Stimulated activated naive CD4-positive, alpha-beta T cell (primary cell): ENCODE measurements at regions not wholly inside any gene's neighbourhood (a gene's known extent, or its start where the extent isn't known, plus 50 kb on each side); places are given as distances from the start of the nearest gene placed in this dataset.
"Not testable (repeated sequence)": the region's sequence is repeated elsewhere in the genome, so short reads cannot be mapped to it uniquely, and the experiment has no call there.

ENCODE experiments used
- DNase-seq, 6 experiments: peaks; one replicate each; lab custom pipeline; 2025; lab: John Stamatoyannopoulos, UW

DNA sequence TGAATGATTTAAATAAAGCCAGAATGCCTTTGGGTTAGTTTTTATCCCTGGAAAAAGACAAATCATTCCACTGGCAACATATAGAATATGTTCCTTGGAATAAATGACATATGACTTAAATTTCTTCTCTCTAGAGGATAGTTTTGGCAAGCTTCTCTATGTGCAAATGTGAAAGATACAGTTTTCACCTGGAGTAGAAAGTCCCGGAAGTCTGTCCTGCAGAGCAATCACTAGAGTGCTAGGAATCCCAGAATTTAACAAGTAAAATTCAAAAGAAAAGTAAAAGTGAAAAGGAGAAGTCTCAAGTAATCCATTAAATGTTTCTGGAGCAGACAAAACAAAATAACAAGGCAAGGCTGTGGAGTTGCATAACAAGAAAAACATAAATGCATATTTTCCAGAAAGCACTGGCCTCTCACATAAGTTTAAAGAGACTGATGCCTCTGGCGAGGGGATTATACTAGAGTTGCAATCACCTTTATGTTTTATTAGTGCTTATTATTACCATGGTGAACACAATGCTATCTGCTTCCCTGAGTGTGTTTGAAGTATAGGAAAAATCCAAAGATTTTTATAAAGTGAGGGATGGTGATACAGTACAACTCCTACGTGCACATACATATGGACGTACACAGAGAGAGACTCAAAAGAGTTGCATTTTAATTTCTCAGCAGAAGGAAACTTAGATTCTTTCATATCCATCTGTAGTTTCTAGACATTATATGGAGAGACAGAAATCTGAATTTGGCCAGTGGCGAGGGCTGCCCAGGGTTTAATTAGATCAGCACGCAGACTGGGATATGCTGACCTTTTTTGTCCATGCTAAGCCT is 188.3 kb upstream of the ANKRD55 start:
- no peak for DNase-seq

DNA sequence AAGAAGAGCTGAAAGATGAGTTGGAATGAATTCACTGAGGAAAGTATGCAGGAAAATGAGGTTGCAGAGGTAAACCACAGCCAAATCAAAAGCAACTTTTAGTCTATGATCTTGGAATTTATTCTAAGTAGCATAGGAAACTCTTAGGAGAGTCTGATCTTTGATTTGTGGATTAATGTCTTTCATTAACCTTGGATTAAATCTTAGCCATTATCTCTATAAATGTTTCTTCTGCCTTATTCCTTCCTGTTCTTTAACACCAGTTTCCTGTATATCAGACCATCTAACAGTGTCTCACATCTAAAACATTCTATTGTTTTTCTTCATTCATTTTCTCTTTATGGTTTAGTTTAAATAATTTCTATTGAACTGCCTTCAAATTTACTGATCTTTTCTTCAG is 187.2 kb upstream of the ANKRD55 start:
- no peak for DNase-seq

- no peak for DNase-seq
Measured at GRCh38 chr5:56419667-56420066, 186.5 kb upstream of the ANKRD55 start.

DNA sequence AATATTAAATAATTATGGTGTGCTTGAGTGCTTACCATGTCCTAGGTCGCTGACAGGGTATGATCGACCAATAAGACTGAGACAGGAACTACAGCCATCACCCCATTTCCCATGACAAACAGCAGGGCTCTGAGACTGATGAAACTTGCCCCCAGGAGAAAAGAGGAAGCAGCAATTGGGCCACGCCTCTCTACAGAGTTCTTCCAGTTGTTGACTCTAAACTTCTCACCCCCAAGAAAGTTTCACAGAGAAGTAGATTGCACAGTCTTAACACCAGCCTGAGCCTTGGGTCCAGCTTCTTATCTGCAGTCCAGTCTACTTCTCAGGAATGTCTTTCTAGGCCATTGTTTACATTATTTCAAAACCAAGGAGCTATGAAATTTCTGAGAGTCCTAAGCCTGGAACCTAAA is 182.2 kb upstream of the ANKRD55 start:
- no peak for DNase-seq

- DNase-seq, result no peak
Measured at GRCh38 chr5:56414066-56414465, 180.9 kb upstream of the ANKRD55 start.

DNA sequence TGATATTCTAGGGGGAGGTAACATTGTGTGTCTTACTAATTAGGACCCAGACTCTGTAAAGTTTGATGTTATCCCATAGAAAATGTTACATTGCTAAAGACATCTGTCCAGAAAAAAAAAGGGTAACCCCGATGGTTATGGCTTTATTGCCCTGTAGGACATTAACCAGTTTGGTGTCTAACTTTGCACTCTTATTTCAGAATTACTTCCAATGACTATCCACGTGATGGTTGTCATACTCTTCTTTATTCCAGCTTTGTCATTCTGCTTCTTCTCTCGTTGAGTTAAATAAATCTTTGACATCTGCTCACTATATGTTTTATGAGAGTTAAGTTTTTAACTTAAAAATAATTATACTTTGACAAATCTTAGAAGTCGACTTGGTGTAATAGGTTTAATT is 180.4 kb upstream of the ANKRD55 start:
- DNase-seq, result no peak

DNA sequence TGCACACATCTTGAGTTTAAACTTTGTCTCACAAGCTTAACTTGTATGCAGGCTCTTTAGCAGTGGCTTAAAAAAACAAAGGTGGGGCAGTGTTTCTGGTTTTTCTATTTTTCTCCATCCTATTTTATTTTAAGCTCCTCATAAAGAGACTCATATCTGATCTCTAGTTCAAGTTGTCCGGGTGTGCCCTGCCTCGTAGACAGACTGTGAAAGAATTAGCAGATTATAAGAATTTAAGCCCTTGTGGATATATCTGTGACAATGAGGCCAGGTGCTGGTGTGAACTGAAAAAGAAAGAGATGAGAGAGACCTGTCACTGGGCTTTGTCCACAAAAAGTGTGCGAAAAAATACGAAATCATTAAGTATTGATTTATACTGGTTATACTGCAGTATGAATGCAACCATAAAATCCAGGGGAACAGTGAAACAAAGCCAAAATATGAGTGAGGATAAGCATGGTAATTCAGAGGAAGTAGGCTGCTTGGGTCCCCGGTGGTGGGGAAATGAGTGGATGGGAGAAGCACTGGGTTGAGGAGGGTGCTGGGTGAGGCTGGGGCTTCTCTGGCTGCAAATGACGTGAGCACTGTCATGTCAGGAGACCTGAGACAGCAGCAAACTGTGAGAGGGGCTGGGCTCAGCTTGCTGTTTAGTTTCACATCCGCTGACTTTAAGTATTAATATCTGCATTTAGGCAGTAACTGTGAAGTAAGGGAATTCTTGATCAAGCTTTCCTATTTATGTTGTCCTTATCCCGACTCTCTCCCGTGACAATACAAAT is 179.7 kb upstream of the ANKRD55 start:
- peak in 1 of 6 experiments; percentile 6 for DNase-seq

DNA sequence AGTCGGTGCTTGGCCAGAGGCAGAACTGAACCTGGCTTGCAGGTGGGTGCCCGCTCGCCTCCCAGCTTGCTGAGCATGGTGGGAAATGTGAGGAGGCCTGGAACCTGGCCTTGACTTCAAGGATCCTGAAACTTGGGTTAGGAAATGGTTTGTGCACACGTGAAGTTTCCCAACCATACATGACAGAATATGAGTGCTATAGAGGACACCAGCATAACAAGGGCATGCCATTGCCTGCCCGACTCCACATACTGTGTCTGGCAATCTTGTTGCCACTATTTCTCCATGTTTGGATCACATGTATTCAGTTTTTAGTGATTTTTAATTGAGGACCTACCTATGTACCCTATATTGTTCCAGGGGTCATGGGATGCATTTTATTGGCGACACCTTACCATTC is 177.6 kb upstream of the ANKRD55 start:
- DNase-seq, result no peak

GRCh38 chr5:56409331-56410190 is 176.4 kb upstream of the ANKRD55 start:
- no peak for DNase-seq

DNA sequence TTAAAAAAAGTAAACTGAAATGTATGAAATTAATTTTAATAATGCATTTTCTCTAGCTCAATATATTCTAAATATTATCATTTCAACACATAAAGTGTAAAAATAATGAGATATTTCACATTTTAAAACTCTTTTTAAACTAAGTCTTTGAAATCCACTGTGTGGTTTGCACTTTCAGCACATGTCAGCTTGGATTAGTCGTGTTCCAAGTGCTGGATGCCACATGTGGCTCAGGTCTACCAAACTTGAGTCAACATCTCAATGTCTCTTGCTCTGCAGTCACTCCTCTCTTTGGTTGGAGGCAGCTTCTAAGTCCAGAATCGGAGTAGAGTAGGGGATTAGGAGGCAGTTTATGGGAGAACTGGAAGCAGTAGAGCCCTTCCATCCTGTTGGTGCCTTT is 173.7 kb upstream of the ANKRD55 start:
- DNase-seq, result no peak

DNA sequence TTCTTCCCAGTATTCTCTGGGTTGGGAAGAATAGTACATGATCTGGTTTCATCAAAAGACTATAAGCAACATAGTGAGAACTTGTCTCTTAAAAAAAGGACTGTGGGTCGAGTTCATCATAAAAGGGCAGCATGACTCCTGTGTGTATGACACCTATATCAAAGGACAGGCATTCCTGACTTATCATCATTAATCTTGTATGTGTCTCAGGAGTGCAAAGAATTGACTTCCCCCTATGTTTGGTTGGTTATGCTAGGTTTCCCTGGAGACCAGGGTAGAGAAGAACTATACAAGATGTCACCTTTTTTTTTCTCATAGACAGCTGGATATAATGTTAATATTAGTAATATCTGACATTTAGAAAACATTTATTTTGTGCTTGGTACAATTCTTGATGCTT is 173.1 kb upstream of the ANKRD55 start:
- no peak for DNase-seq

- DNase-seq, result no peak
Measured at GRCh38 chr5:56405116-56405908, 172.2 kb upstream of the ANKRD55 start.

- no peak for DNase-seq
Measured at GRCh38 chr5:56402266-56403220, 169.4 kb upstream of the ANKRD55 start.

GRCh38 chr5:56397796-56398195 is 164.7 kb upstream of the ANKRD55 start:
- DNase-seq, result not testable (repeated sequence)

- no peak for DNase-seq
Measured at GRCh38 chr5:56396634-56397033, 163.5 kb upstream of the ANKRD55 start.

DNA sequence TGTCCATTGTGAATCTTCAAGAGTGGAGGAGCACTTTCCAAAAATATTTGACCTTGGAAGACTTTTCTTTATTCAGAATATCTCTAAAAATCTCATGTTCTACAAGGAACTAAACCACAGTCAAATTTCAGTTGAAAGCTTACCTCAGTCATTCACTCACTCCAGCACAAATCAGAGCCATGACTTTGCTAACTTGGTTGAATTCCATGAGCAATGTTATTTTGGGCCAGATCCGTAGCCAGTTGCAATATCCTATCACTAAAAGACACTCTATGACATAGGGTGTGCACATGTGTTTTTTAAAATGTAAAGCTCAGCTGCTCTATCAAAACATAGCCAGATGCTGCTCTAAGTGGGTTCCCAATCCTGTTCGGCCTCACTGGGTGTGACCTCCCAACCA is 156.1 kb upstream of the ANKRD55 start:
- DNase-seq, result no peak

GRCh38 chr5:56388229-56388985 is 155.3 kb upstream of the ANKRD55 start:
- no peak for DNase-seq

GRCh38 chr5:56386046-56386445 is 152.9 kb upstream of the ANKRD55 start:
- DNase-seq, result no peak

DNA sequence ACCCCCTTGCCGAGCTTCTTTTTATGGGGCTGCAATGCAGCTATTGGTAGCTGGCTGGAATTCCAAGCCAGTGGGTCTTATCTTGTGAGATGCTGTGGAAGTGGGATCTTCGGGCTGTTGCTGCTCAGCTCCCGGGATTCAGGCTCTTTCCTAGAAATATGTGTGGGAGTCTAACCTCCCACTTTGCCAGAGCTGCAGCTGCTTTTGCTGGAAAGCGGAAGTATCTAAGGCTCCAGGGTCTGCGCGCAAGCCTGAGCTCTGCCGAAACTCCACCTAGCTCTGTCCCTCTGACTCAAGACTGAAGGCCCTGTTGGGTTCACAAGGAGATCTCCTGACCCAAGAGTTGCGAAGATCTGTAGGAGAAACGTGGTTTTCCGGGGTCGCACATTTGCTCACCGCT is 151.1 kb upstream of the ANKRD55 start:
- DNase-seq, result no peak

DNA sequence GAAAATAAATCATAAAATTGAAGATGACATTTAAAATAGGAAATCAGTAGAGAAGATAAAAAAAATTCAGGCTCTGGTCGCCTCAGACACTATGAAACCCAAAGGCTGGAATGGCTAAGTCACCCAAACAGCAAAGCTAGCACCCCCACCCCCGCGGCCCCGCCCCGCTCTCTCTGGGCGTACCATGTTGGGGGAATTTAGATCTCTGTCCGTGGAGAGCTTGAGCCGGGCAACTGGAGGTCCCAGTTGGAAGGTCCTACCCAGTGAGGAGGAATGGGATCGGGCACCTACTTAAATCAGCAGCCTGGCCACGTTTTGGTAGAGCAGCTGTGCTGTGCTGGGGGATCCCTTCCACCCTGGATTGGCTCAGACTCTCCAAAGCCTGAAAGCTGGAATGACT is 150.6 kb upstream of the ANKRD55 start:
- no peak for DNase-seq
